Peyer's patch (tissue), 4 donors: ENCODE measurements at regions not wholly inside any gene's neighbourhood (a gene's known extent, or its start where the extent isn't known, plus 50 kb on each side); places are given as distances from the start of the nearest gene placed in this dataset.

ENCODE experiments used
- DNase-seq, 3 donors: peaks; one replicate each; pipeline ENCODE4 v3.0.0-alpha.2; 2017 to 2019
- H3K27ac ChIP-seq, 4 donors: fragments of 200-600 bp; sonication (generic); one replicate each; pipeline ENCODE4 v1.5.1; 2016 to 2019
- H3K27me3 ChIP-seq, 2 donors: fragments of 200-600 bp; sonication (generic); one replicate each; pipeline ENCODE4 v1.5.1; 2019
- H3K36me3 ChIP-seq, 3 donors: fragments of 200-600 bp; sonication (generic); one replicate each; pipeline ENCODE4 v1.5.1; 2016 to 2019
- H3K4me1 ChIP-seq, 4 donors: fragments of 200-600 bp; sonication (generic); one replicate each; pipeline ENCODE4 v1.5.1; 2016 to 2019
- H3K4me3 ChIP-seq, 4 donors: fragments of 200-600 bp; sonication (generic); 1 replicate in 3 of 4; 2 replicates in 1 of 4; pipeline ENCODE4 v1.5.1; 2016 to 2019; ENCODE audit warnings: mild to moderate bottlenecking in 1 of 4
- H3K9me3 ChIP-seq, 4 donors: fragments of 200-600 bp; sonication (generic); one replicate each; pipeline ENCODE4 v1.5.1; 2016 to 2019; ENCODE audit warnings: mild to moderate bottlenecking in 1 of 4
- CTCF ChIP-seq, 6 experiments: fragments of 450-650 bp in 4 of 6; fragments of 200-600 bp in 2 of 6; sonication (generic) in 1 of 6; IDR thresholded peaks; one replicate each; pipeline ENCODE4 v1.5.1; 2017 to 2019; ENCODE audit warnings: antibody characterized with exemption in 6 of 6, mild to moderate bottlenecking in 3 of 6, moderate library complexity in 1 of 6
- POLR2A ChIP-seq, 2 donors: fragments of 450-650 bp; IDR thresholded peaks; one replicate each; pipeline ENCODE4 v1.5.1; 2017; ENCODE audit warnings: antibody characterized with exemption in 2 of 2, mild to moderate bottlenecking in 2 of 2, moderate library complexity in 2 of 2

- Histone ChIP-seq H3K4me3 (no peak overlapping the region), H3K4me1 (peaks cover 0 to 7% (median 3%) of the 10 kb centered on the region in 4 donors), H3K36me3 (no peaks in the 10 kb centered on the region), H3K27ac (peak overlapping the region; percentile 60 to 83 (median 68)), H3K9me3 (no peaks in the 10 kb centered on the region), H3K27me3 (no peaks in the 10 kb centered on the region)
- TF ChIP-seq CTCF (IDR thresholded peaks at IDR 0.05): no peak
- no peak for TF ChIP-seq POLR2A (IDR thresholded peaks at IDR 0.05)
- peak in 1 of 3 donors; percentile 44 for DNase-seq
Observed at GRCh38 chr3:43194069-43194468, 88.2 kb upstream of the POMGNT2 start.

- Histone ChIP-seq H3K4me1 (peaks cover 0 to 7% (median 3%) of the 10 kb centered on the region in 4 donors), H3K27ac (no peak overlapping the region), H3K36me3 (no peaks in the 10 kb centered on the region), H3K9me3 (no peaks in the 10 kb centered on the region), H3K27me3 (no peaks in the 10 kb centered on the region), H3K4me3 (no peak overlapping the region)
- DNase-seq: no peak
- no peak for TF ChIP-seq POLR2A (IDR thresholded peaks at IDR 0.05)
- TF ChIP-seq CTCF (IDR thresholded peaks at IDR 0.05): no peak
Observed at GRCh38 chr3:43192028-43192427, 86.1 kb upstream of the POMGNT2 start.

GRCh38 chr3:43191116-43191515 is 85.2 kb upstream of the POMGNT2 start:
- Histone ChIP-seq H3K9me3 (no peaks in the 10 kb centered on the region), H3K4me1 (peaks cover 0 to 7% (median 3%) of the 10 kb centered on the region in 4 donors), H3K36me3 (no peaks in the 10 kb centered on the region), H3K27me3 (no peaks in the 10 kb centered on the region), H3K4me3 (no peak overlapping the region), H3K27ac (no peak overlapping the region)
- TF ChIP-seq POLR2A (IDR thresholded peaks at IDR 0.05): no peak
- TF ChIP-seq CTCF (IDR thresholded peaks at IDR 0.05): no peak
- no peak for DNase-seq

- H3K4me3 ChIP-seq: no peak overlapping the region
- TF ChIP-seq POLR2A (IDR thresholded peaks at IDR 0.05): no peak
- no peak for TF ChIP-seq CTCF (IDR thresholded peaks at IDR 0.05)
- H3K27ac ChIP-seq: peak overlapping the region in 1 of 4 donors; percentile 22
- H3K27me3 ChIP-seq: no peaks in the 10 kb centered on the region
- no peaks in the 10 kb centered on the region for H3K36me3 ChIP-seq
- peaks cover 0 to 7% (median 3%) of the 10 kb centered on the region in 4 donors for H3K4me1 ChIP-seq
- H3K9me3 ChIP-seq: no peaks in the 10 kb centered on the region
- no peak for DNase-seq
Observed at GRCh38 chr3:43190670-43191069, 84.8 kb upstream of the POMGNT2 start.

- no peak overlapping the region for H3K27ac ChIP-seq
Observed at GRCh38 chr3:43187836-43188479, 82.1 kb upstream of the POMGNT2 start.

More at GRCh38 chr3:43187836-43188479, 82.1 kb upstream of the POMGNT2 start:
- H3K9me3 ChIP-seq: no peaks in the 10 kb centered on the region
- no peaks in the 10 kb centered on the region for H3K36me3 ChIP-seq
- no peaks in the 10 kb centered on the region for H3K27me3 ChIP-seq
- no peak for DNase-seq
- no peak overlapping the region for H3K4me3 ChIP-seq
- TF ChIP-seq POLR2A (IDR thresholded peaks at IDR 0.05) (no peak), CTCF (IDR thresholded peaks at IDR 0.05) (no peak)
- H3K4me1 ChIP-seq: no peaks in the 10 kb centered on the region
